Stomach (tissue), 4 donors: ENCODE measurements at regions not wholly inside any gene's neighbourhood (a gene's known extent, or its start where the extent isn't known, plus 50 kb on each side); places are given as distances from the start of the nearest gene placed in this dataset.

ENCODE experiments used
- CTCF ChIP-seq, 7 experiments: fragments of 450-650 bp in 4 of 7; fragments of 200-600 bp in 3 of 7; sonication (generic) in 3 of 7; IDR thresholded peaks; one replicate each; pipeline ENCODE4 v1.5.1; 2016 to 2019; ENCODE audit warnings: antibody characterized with exemption in 7 of 7, control low read depth in 2 of 7, mild to moderate bottlenecking in 1 of 7
- POLR2A ChIP-seq, 4 donors: fragments of 450-650 bp; IDR thresholded peaks; one replicate each; pipeline ENCODE4 v1.6.1; 2016; ENCODE audit warnings: antibody characterized with exemption in 4 of 4, control low read depth in 2 of 4, mild to moderate bottlenecking in 1 of 4, moderate library complexity in 1 of 4
- POLR2AphosphoS5 ChIP-seq, 3 donors: sonication (generic); formaldehyde crosslinking; IDR thresholded peaks; one replicate each; pipeline ENCODE4 v1.6.1; 2016; ENCODE audit warnings: antibody characterized with exemption in 3 of 3

- TF ChIP-seq POLR2AphosphoS5 (IDR thresholded peaks at IDR 0.05) (no peak), CTCF (IDR thresholded peaks at IDR 0.05) (no peak), POLR2A (IDR thresholded peaks at IDR 0.05) (no peak)
These were observed 116.8 kb downstream of the BUD13 start for GRCh38 chr11:116656011-116656410.
